Loucy (cell line): ENCODE measurements at regions not wholly inside any gene's neighbourhood (a gene's known extent, or its start where the extent isn't known, plus 50 kb on each side); places are given as distances from the start of the nearest gene placed in this dataset.
"Not testable (repeated sequence)": the region's sequence is repeated elsewhere in the genome, so short reads cannot be mapped to it uniquely, and the experiment has no call there.

ENCODE experiments used
- H2AFZ ChIP-seq: fragments of 200-600 bp; sonication (generic); 2 replicates; pipeline ENCODE4 v1.6.0; 2016; ENCODE audit warnings: antibody characterized with exemption, mild to moderate bottlenecking, low read length, moderate library complexity
- H3F3A ChIP-seq: fragments of 200-600 bp; 2 replicates; pipeline ENCODE4 v1.6.0; 2016; ENCODE audit warnings: antibody characterized with exemption, low read depth, mild to moderate bottlenecking
- H3K27me3 ChIP-seq: fragments of 200-600 bp; sonication (generic); 2 replicates; pipeline ENCODE4 v1.6.1; 2014; ENCODE audit warnings: low read length, mild to moderate bottlenecking; ENCODE audit not compliant: insufficient read depth, poor library complexity, severe bottlenecking
- H3K36me3 ChIP-seq: fragments of 200-600 bp; sonication (generic); 2 replicates; pipeline ENCODE4 v1.6.1; 2016; ENCODE audit warnings: low read length; ENCODE audit not compliant: insufficient read depth
- H3K4me1 ChIP-seq: fragments of 200-600 bp; sonication (generic); 2 replicates; pipeline ENCODE4 v1.5.1; 2014; ENCODE audit warnings: low read length, mild to moderate bottlenecking; ENCODE audit not compliant: insufficient read depth, poor library complexity, severe bottlenecking
- H3K4me2 ChIP-seq: fragments of 200-600 bp; sonication (generic); 2 replicates; pipeline ENCODE4 v1.6.0; 2014; ENCODE audit warnings: antibody characterized with exemption, low read length, low read depth, mild to moderate bottlenecking; ENCODE audit not compliant: poor library complexity, severe bottlenecking
- H3K4me3 ChIP-seq: fragments of 200-600 bp; sonication (generic); 2 replicates; pipeline ENCODE4 v1.5.1; 2014; ENCODE audit warnings: low read length, mild to moderate bottlenecking, mixed read lengths; ENCODE audit not compliant: poor library complexity, severe bottlenecking
- H3K79me2 ChIP-seq: fragments of 200-600 bp; sonication (generic); 2 replicates; pipeline ENCODE4 v1.6.1; 2014; ENCODE audit warnings: low read length; ENCODE audit not compliant: insufficient read depth
- H3K9ac ChIP-seq: fragments of 200-600 bp; sonication (generic); 2 replicates; pipeline ENCODE4 v1.6.0; 2014; ENCODE audit warnings: mild to moderate bottlenecking, low read depth, low read length, moderate library complexity; ENCODE audit not compliant: poor library complexity, severe bottlenecking
- H3K9me2 ChIP-seq: fragments of 200-600 bp; sonication (generic); replicated peaks from 2 replicates; pipeline ENCODE4 v1.6.1; 2016; ENCODE audit warnings: low read depth, low read length, mixed read lengths
- H3K9me3 ChIP-seq: fragments of 200-600 bp; sonication (generic); 2 replicates; pipeline ENCODE4 v1.6.1; 2014; ENCODE audit warnings: mild to moderate bottlenecking, antibody characterized with exemption, low read length, low read depth; ENCODE audit not compliant: insufficient read depth
- H4K20me1 ChIP-seq: fragments of 200-600 bp; sonication (generic); 2 replicates; pipeline ENCODE4 v1.6.0; 2014; ENCODE audit warnings: antibody characterized with exemption, low read length, mild to moderate bottlenecking; ENCODE audit not compliant: insufficient read depth, poor library complexity, severe bottlenecking
- CTCF ChIP-seq: fragments of 200-600 bp; sonication (generic); conservative IDR thresholded peaks from 2 replicates; pipeline ENCODE4 v1.5.1; 2014; ENCODE audit warnings: mild to moderate bottlenecking, antibody characterized with exemption, low read length
- EZH2phosphoT487 ChIP-seq: fragments of 200-600 bp; IDR thresholded peaks from 2 replicates; pipeline ENCODE4 v1.6.1; 2018; ENCODE audit warnings: antibody characterized with exemption, mild to moderate bottlenecking, moderate library complexity, borderline replicate concordance

GRCh38 chr17:73856556-73856955 is 212.3 kb upstream of the SDK2 start:
- H3K9ac ChIP-seq = no peak overlapping the region
- no peaks in the 10 kb centered on the region for H3K4me1 ChIP-seq
- no peaks in the 10 kb centered on the region for H3K9me2 ChIP-seq
- no peaks in the 10 kb centered on the region for H4K20me1 ChIP-seq
- TF ChIP-seq EZH2phosphoT487 (no peak), CTCF (no peak)
- no peaks in the 10 kb centered on the region for H3K9me3 ChIP-seq
- H3K4me3 ChIP-seq = no peak overlapping the region
- no peak overlapping the region for H2AFZ ChIP-seq
- no peaks in the 10 kb centered on the region for H3K79me2 ChIP-seq
- no peaks in the 10 kb centered on the region for H3K27me3 ChIP-seq
- H3K4me2 ChIP-seq = no peak overlapping the region
- H3F3A ChIP-seq = no peaks in the 10 kb centered on the region
- H3K36me3 ChIP-seq = no peaks in the 10 kb centered on the region

GRCh38 chr17:73859439-73860008 is 215.3 kb upstream of the SDK2 start:
- H2AFZ ChIP-seq, H3K27me3 ChIP-seq, H3F3A ChIP-seq, H4K20me1 ChIP-seq, H3K9ac ChIP-seq, H3K4me1 ChIP-seq, H3K36me3 ChIP-seq, H3K9me3 ChIP-seq, H3K79me2 ChIP-seq, H3K4me2 ChIP-seq, H3K4me3 ChIP-seq, H3K9me2 ChIP-seq: not testable (repeated sequence)

DNA sequence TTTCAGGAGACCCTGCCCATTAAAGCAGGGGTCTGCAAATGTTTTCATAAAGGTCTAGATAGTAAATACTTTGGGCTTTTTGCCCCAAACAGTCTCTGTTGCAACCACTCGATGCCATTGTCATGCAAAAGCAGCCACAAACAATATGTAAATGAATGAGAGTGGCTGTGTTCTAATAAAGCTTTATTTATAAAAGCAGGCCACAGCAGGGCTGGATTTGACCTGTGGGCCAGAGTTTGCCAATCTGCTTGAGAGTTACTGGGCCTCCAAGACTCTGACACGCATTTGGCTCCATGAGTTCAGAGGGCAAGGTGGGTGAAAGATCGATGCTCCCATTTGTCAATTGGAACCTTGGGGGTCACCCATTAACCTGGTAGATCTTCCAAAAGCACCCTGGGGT is 217.3 kb upstream of the SDK2 start:
- no peak overlapping the region for H3K9ac ChIP-seq
- no peaks in the 10 kb centered on the region for H3K27me3 ChIP-seq
- no peaks in the 10 kb centered on the region for H3K9me2 ChIP-seq
- no peak for TF ChIP-seq CTCF
- TF ChIP-seq EZH2phosphoT487 = no peak
- no peaks in the 10 kb centered on the region for H3K79me2 ChIP-seq
- no peaks in the 10 kb centered on the region for H3K4me1 ChIP-seq
- no peaks in the 10 kb centered on the region for H3K36me3 ChIP-seq
- no peaks in the 10 kb centered on the region for H3F3A ChIP-seq
- no peak overlapping the region for H3K4me2 ChIP-seq
- no peak overlapping the region for H3K4me3 ChIP-seq
- no peaks in the 10 kb centered on the region for H3K9me3 ChIP-seq
- no peak overlapping the region for H2AFZ ChIP-seq
- no peaks in the 10 kb centered on the region for H4K20me1 ChIP-seq

DNA sequence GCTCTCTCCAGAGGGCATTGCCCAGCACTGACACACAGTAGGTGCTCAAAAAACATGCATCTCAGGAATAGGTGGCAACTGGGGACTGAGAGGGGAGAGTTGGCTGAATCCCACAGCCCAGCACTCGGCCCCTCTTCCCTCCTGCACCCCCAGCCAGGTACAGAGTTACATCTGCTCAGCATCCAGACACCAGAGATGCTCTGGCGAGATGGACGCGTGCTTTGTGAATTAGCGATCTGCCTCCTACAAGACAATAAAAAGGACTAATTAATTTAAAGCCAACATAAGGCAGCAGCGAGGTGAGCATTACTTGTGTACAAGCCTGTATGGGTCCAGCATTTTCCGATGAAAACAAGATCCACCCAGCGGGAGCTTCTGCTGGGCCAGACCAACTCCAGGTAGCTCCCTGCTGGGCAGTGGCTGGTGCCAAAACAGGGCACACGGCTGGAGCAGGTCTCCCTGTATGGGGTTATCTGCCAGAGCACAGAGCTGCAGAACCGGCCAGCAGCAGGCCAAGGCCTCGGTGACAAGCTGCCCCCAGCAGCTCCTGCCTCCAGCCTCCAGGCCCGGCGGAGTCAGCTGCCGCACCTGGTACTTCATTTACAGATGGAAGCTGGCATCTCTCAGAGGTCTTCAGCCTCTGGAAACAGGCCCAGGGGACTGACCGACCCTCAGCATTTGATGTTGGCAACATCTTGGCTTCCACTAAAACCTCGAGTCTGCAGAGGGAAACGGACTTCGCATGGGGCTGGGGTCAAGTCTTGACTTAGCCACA is 219.7 kb upstream of the SDK2 start:
- TF ChIP-seq EZH2phosphoT487 = no peak
- no peak for TF ChIP-seq CTCF
- Histone ChIP-seq H2AFZ (no peak overlapping the region), H3K4me1 (no peaks in the 10 kb centered on the region), H3F3A (no peaks in the 10 kb centered on the region), H3K36me3 (no peaks in the 10 kb centered on the region), H3K79me2 (no peaks in the 10 kb centered on the region), H3K4me3 (no peak overlapping the region), H3K4me2 (no peak overlapping the region), H3K9me2 (no peaks in the 10 kb centered on the region), H3K27me3 (no peaks in the 10 kb centered on the region), H3K9ac (no peak overlapping the region), H3K9me3 (no peaks in the 10 kb centered on the region), H4K20me1 (no peaks in the 10 kb centered on the region)
